ENCODE measurements at regions not wholly inside any gene's neighbourhood (a gene's known extent, or its start where the extent isn't known, plus 50 kb on each side); places are given as distances from the start of the nearest gene placed in this dataset.
"Not testable (repeated sequence)": the region's sequence is repeated elsewhere in the genome, so short reads cannot be mapped to it uniquely, and the experiment has no call there.

GRCh38 chr12:87585882-87586557 is 443.2 kb downstream of the C12orf50 start:
- no peaks in the 10 kb centered on the region for H3K36me3 Mint-ChIP-seq (ENCODE audit: low read depth)

GRCh38 chr12:87579091-87579490 is 450.1 kb downstream of the C12orf50 start:
- H3K9me3 Mint-ChIP-seq; H3K4me1 Mint-ChIP-seq (ENCODE audit: low read depth); H3K4me3 Mint-ChIP-seq; H3K36me3 Mint-ChIP-seq (ENCODE audit: low read depth); H3K27me3 Mint-ChIP-seq (ENCODE audit: low read depth); H3K27ac Mint-ChIP-seq; DNase-seq (ENCODE audit: low spot score): not testable (repeated sequence)

More at GRCh38 chr12:87585882-87586557, 443.2 kb downstream of the C12orf50 start:
- no peaks in the 10 kb centered on the region for H3K27me3 Mint-ChIP-seq (ENCODE audit: low read depth)
- no peak for DNase-seq (ENCODE audit: low spot score)
- no peaks in the 10 kb centered on the region for H3K4me1 Mint-ChIP-seq (ENCODE audit: low read depth)
- H3K9me3 Mint-ChIP-seq = peaks cover 14% of the 10 kb centered on the region
- H3K4me3 Mint-ChIP-seq = no peak overlapping the region
- H3K27ac Mint-ChIP-seq = no peak overlapping the region

- Mint-ChIP-seq H3K4me3 (no peak overlapping the region), H3K27ac (no peak overlapping the region), H3K36me3 (ENCODE audit: low read depth) (no peaks in the 10 kb centered on the region), H3K4me1 (ENCODE audit: low read depth) (no peaks in the 10 kb centered on the region), H3K27me3 (ENCODE audit: low read depth) (no peaks in the 10 kb centered on the region), H3K9me3 (peaks cover 4% of the 10 kb centered on the region)
- DNase-seq (ENCODE audit: low spot score) = no peak
Observed at GRCh38 chr12:87575906-87576305, 453.3 kb downstream of the C12orf50 start.

GRCh38 chr12:87566918-87567317 is 462.3 kb downstream of the C12orf50 start:
- H3K27me3 Mint-ChIP-seq (ENCODE audit: low read depth); H3K4me1 Mint-ChIP-seq (ENCODE audit: low read depth); H3K27ac Mint-ChIP-seq; H3K4me3 Mint-ChIP-seq; H3K36me3 Mint-ChIP-seq (ENCODE audit: low read depth); DNase-seq (ENCODE audit: low spot score): not testable (repeated sequence)
- H3K9me3 Mint-ChIP-seq = peaks cover 10% of the 10 kb centered on the region

- H3K9me3 Mint-ChIP-seq = peaks cover 22% of the 10 kb centered on the region
- no peaks in the 10 kb centered on the region for H3K4me1 Mint-ChIP-seq (ENCODE audit: low read depth)
- H3K4me3 Mint-ChIP-seq = no peak overlapping the region
- H3K36me3 Mint-ChIP-seq (ENCODE audit: low read depth) = no peaks in the 10 kb centered on the region
- H3K27me3 Mint-ChIP-seq (ENCODE audit: low read depth) = no peaks in the 10 kb centered on the region
- no peak overlapping the region for H3K27ac Mint-ChIP-seq
- no peak for DNase-seq (ENCODE audit: low spot score)
Observed at GRCh38 chr12:87556985-87557384, 472.2 kb downstream of the C12orf50 start.

- not testable (repeated sequence) for H3K4me1 Mint-ChIP-seq (ENCODE audit: low read depth)
- peaks cover 24% of the 10 kb centered on the region for H3K9me3 Mint-ChIP-seq
Observed at GRCh38 chr12:87531213-87531612, 498.0 kb downstream of the C12orf50 start.

GRCh38 chr12:87529413-87529812 is 499.8 kb downstream of the C12orf50 start:
- Mint-ChIP-seq H3K27ac (no peak overlapping the region), H3K27me3 (ENCODE audit: low read depth) (no peaks in the 10 kb centered on the region), H3K4me1 (ENCODE audit: low read depth) (no peaks in the 10 kb centered on the region), H3K4me3 (no peak overlapping the region), H3K9me3 (peaks cover 28% of the 10 kb centered on the region), H3K36me3 (ENCODE audit: low read depth) (no peaks in the 10 kb centered on the region)
- no peak for DNase-seq (ENCODE audit: low spot score)

More at GRCh38 chr12:87531213-87531612, 498.0 kb downstream of the C12orf50 start:
- H3K36me3 Mint-ChIP-seq (ENCODE audit: low read depth); H3K27me3 Mint-ChIP-seq (ENCODE audit: low read depth); H3K4me3 Mint-ChIP-seq; DNase-seq (ENCODE audit: low spot score); H3K27ac Mint-ChIP-seq: not testable (repeated sequence)

GRCh38 chr12:87520968-87521367 is 508.2 kb downstream of the C12orf50 start:
- no peak for DNase-seq (ENCODE audit: low spot score)
- Mint-ChIP-seq H3K36me3 (ENCODE audit: low read depth) (no peaks in the 10 kb centered on the region), H3K27ac (no peak overlapping the region), H3K4me1 (ENCODE audit: low read depth) (no peaks in the 10 kb centered on the region), H3K27me3 (ENCODE audit: low read depth) (no peaks in the 10 kb centered on the region), H3K4me3 (no peak overlapping the region), H3K9me3 (peaks cover 4% of the 10 kb centered on the region)

GRCh38 chr12:87518481-87518880 is 510.7 kb downstream of the C12orf50 start:
- Mint-ChIP-seq H3K4me1 (ENCODE audit: low read depth) (no peaks in the 10 kb centered on the region), H3K9me3 (no peaks in the 10 kb centered on the region), H3K27ac (no peak overlapping the region), H3K4me3 (no peak overlapping the region), H3K27me3 (ENCODE audit: low read depth) (no peaks in the 10 kb centered on the region), H3K36me3 (ENCODE audit: low read depth) (no peaks in the 10 kb centered on the region)
- DNase-seq (ENCODE audit: low spot score) = no peak

- H3K36me3 Mint-ChIP-seq (ENCODE audit: low read depth) = no peaks in the 10 kb centered on the region
- DNase-seq (ENCODE audit: low spot score) = no peak
- H3K27me3 Mint-ChIP-seq (ENCODE audit: low read depth) = no peaks in the 10 kb centered on the region
- H3K27ac Mint-ChIP-seq = no peak overlapping the region
- H3K4me3 Mint-ChIP-seq = no peak overlapping the region
- H3K4me1 Mint-ChIP-seq (ENCODE audit: low read depth) = no peaks in the 10 kb centered on the region
- no peaks in the 10 kb centered on the region for H3K9me3 Mint-ChIP-seq
Observed at GRCh38 chr12:87518036-87518435, 511.2 kb downstream of the C12orf50 start.

GRCh38 chr12:87513536-87514280 is 515.5 kb downstream of the C12orf50 start:
- no peaks in the 10 kb centered on the region for H3K27me3 Mint-ChIP-seq (ENCODE audit: low read depth)
- no peak overlapping the region for H3K27ac Mint-ChIP-seq
- H3K9me3 Mint-ChIP-seq = peaks cover 6% of the 10 kb centered on the region
- DNase-seq (ENCODE audit: low spot score) = no peak
- no peaks in the 10 kb centered on the region for H3K36me3 Mint-ChIP-seq (ENCODE audit: low read depth)
- no peak overlapping the region for H3K4me3 Mint-ChIP-seq
- no peaks in the 10 kb centered on the region for H3K4me1 Mint-ChIP-seq (ENCODE audit: low read depth)

GRCh38 chr12:87511371-87511770 is 517.8 kb downstream of the C12orf50 start:
- no peaks in the 10 kb centered on the region for H3K36me3 Mint-ChIP-seq (ENCODE audit: low read depth)
- no peak overlapping the region for H3K4me3 Mint-ChIP-seq
- H3K9me3 Mint-ChIP-seq = peaks cover 10% of the 10 kb centered on the region
- no peak overlapping the region for H3K27ac Mint-ChIP-seq
- DNase-seq (ENCODE audit: low spot score) = no peak
- no peaks in the 10 kb centered on the region for H3K27me3 Mint-ChIP-seq (ENCODE audit: low read depth)
- no peaks in the 10 kb centered on the region for H3K4me1 Mint-ChIP-seq (ENCODE audit: low read depth)

GRCh38 chr12:87509237-87509820 is 519.9 kb downstream of the C12orf50 start:
- Mint-ChIP-seq H3K27ac (no peak overlapping the region), H3K27me3 (ENCODE audit: low read depth) (no peaks in the 10 kb centered on the region), H3K9me3 (peaks cover 14% of the 10 kb centered on the region), H3K4me3 (no peak overlapping the region), H3K36me3 (ENCODE audit: low read depth) (no peaks in the 10 kb centered on the region), H3K4me1 (ENCODE audit: low read depth) (no peaks in the 10 kb centered on the region)
- DNase-seq (ENCODE audit: low spot score) = no peak

- H3K4me3 Mint-ChIP-seq = no peak overlapping the region
- no peak for DNase-seq (ENCODE audit: low spot score)
- no peaks in the 10 kb centered on the region for H3K4me1 Mint-ChIP-seq (ENCODE audit: low read depth)
- no peak overlapping the region for H3K27ac Mint-ChIP-seq
- H3K36me3 Mint-ChIP-seq (ENCODE audit: low read depth) = no peaks in the 10 kb centered on the region
- no peaks in the 10 kb centered on the region for H3K27me3 Mint-ChIP-seq (ENCODE audit: low read depth)
- peaks cover 17% of the 10 kb centered on the region for H3K9me3 Mint-ChIP-seq
Observed at GRCh38 chr12:87491598-87491997, 537.6 kb downstream of the C12orf50 start.

Data from T-helper 2 cell treated with Interferon-gamma antibody and Interleukin-4, amounts not matched to agents 5 μg/mL and 100 μg/mL, for 36 hours (primary cell).